Activated CD4-positive, alpha-beta T cell treated with anti-CD3 and anti-CD28 coated beads, Interleukin-2, Interleukin-6, amounts not matched to agents 100 ng/mL and 50 ng/mL, durations not matched to agents 16 hours and 8 hours (primary cell): ENCODE measurements at regions not wholly inside any gene's neighbourhood (a gene's known extent, or its start where the extent isn't known, plus 50 kb on each side); places are given as distances from the start of the nearest gene placed in this dataset.

ENCODE experiments used
- DNase-seq: peaks from one replicate; pipeline ENCODE4 v3.0.0-alpha.2; 2020

DNA sequence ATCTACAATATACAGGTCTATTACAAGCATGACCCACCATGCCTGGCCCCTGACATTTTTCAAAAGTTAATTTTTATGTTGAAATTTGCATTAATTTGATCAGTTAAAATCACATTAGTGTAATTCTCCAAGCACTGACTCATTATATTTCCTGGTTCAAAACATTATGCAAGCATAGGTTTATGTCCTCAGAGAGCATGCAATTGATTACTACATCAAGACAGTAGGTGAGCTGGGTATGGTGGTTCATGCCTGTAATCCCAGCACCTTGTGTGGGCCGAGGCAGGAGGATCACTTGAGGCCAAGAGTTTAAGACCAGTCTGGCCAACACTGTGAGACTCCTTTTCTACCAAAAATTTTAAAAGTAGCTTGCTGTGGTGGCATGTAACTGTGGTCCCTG is 248.8 kb upstream of the KLHL1 start:
- no peak for DNase-seq

DNA sequence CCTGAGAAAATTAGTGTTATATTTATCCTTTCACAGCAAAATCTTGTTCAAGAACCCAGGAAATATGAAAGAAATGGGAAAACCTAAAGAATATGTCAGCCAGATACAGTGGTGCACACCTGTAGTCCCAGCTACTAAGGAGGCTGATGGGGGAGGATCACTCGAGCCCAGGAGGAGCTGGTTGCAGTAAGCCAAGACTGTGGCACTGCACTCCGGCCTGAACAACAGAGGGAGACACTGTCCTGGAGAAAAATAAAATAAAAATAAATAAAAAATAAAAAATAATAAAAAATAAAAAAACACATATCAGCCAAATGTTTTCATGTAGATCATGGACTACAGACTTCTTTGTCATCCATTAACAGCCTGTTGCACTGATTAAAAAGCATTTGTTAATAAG is 244.8 kb upstream of the KLHL1 start:
- DNase-seq: no peak

DNA sequence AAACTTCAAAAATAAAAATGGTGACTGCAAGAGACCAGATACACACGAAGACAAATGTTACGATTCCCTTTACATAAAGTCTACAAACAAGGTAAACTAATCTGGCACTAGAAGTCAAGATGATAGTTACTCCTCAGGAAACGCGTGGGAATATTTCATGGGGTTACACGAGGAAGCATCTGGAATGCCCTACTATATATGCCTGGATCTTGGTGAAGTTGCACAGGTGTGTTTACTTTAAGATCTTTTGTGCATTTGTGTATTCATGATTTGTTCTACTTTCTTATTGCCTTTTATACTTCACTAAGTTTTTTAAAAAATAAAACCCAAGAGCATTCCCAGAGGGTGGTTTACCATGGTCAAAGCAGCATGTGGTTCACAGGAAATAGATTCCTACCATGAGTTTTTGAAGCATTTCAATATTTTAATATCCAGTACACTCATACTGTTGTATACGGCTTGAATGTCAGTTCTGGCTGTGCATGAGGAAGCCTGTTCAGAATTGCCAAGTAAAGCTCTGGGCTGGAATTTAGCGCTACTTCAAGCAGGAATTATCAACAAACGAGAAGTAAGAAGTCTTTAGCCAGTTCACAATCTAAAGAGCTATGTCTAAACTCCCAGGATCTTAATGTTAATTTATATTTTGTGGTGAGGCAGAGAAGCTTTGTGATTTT is 239.8 kb upstream of the KLHL1 start:
- no peak for DNase-seq

DNA sequence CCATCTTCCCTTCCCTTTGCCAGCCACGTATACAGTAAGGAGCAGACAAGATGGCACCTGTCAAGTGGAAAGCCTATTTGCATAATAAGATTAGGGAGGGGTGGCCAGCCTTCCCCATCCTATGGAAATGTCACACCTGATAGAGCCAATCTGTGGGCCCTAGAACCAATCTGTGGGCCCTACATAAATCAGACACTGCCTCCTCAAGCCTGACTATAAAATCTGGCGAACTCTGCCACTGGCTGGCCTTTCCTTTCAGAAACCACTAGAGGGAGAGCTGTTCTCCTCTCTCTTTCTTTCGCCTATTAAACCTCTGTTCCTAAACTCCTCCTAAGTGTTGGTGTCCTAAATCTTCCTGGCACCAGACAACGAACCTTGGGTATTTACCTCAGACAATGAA is 231.5 kb upstream of the KLHL1 start:
- no peak for DNase-seq

DNA sequence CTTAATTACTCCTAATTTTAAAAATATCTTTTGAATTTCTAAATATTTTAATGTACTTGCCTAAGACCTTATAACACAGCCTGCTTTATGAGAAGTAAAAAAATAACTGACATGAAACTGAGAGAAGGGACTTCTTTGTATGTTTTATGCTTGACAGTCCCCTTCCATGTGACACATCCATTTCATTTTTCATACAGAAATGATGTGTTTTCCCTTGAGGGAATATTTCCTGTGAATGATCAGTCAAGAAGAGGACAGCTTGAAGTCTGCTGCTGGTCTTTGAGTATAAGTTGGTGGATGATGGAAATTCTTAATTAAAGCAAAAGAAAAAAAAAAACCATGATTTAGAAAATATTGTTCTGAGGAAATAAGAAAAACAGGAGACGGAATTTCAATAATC is 230.4 kb upstream of the KLHL1 start:
- no peak for DNase-seq

DNA sequence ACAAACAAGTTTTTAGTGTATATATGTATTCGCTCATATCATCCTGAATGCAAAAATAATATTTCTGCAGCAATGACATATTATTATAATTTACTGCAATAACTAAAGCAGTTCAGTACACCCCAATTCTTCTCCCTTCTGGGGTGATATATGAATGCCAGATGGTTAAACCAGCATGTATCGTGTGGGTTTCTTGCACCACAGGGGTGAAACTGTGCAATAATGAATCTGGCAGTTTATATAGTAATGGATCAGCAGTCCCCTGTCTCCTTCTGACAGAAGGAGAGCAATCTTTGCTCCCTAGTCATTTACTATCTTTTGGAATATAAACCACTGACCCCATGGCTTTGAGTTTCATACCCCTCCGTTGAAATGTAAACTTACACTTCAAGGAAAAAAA is 228.6 kb upstream of the KLHL1 start:
- DNase-seq: no peak

- DNase-seq: no peak
Measured at GRCh38 chr13:70333752-70334151, 225.5 kb upstream of the KLHL1 start.

DNA sequence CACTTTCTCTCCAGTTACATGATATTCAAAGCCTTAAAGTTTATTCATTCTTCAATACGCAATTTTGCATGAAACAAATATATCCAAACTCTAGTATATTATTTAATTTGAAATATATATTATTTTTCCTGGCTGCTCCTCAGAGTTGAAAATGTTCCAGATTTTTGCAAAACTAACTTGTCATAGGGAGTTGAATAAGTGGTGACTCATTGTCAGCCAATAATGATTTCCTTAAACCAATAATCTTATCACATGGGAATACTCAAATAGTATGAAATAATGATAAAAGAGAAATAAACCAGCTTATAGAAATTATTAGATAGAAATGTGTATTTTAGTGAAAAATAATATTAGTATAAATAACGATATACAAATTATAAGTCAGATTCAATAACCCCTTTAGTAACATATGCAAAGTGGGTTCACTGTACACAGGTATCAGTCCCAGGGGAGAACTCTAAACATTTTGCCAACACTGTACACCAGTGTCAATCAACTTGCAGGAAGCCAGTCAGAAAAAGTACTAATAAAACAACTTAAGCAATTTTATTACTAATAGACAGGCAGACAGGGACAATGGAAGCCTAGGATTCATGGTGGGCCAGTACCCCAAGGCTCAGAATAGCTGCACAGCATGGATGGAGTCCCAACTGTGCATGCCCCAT is 222.6 kb upstream of the KLHL1 start:
- DNase-seq: no peak

- no peak for DNase-seq
Measured at GRCh38 chr13:70324519-70324918, 216.3 kb upstream of the KLHL1 start.

GRCh38 chr13:70311191-70311590 is 202.9 kb upstream of the KLHL1 start:
- no peak for DNase-seq

DNA sequence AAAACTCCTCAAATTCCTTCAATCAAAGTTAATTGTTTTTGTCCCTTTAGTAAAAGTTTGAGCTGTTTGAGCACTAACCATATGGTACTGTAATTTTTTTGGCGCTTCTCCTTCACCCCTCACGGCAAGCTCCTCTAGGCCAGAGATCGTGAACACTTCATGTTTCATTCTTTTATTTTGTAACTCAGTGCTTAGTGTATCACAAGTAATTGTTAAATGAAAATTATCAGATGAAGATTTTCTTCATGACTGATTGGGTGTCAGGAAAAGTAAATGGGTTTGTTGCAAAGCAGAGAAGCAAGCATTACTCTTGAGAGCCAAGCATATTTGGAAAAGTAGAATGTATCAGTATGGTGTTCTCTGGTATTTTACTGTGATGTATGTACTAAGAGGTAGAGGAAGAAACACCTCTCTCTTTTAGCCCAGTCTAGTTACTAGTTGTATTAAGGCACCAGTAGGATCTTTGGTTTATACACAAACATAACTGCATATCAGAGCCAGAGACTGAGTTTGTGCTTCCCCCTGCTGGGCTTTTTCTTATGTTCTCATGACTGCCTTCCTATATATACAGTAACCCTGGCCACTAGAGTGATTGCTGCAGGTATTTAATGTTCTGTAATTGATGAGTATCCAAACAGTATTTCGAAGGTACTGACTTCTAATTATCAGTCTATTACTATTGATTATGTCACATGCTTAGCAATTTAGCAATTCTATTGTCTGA is 202.3 kb upstream of the KLHL1 start:
- peak; percentile 1 for DNase-seq

DNA sequence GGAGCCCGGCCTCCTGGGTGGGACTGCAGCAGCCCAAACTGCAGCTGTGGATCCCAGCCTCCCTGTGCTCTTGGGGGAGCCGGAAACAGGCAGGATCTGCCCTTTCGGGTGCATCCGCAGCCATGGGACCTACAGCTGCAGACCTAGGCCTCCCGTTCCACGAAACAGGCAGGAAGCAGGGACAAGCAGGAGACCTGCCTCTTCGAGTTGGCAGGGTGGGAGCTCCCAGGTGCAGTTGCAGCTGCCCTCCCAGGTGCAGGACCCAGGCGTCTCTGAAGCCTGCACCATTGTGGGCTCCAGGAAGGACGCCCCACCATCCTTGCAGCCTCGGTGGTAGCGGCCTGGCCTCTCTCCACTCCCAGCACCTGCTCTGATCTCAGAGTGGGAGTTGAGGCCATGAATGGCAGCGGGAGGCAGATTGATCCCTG is 189.0 kb upstream of the KLHL1 start:
- no peak for DNase-seq

DNA sequence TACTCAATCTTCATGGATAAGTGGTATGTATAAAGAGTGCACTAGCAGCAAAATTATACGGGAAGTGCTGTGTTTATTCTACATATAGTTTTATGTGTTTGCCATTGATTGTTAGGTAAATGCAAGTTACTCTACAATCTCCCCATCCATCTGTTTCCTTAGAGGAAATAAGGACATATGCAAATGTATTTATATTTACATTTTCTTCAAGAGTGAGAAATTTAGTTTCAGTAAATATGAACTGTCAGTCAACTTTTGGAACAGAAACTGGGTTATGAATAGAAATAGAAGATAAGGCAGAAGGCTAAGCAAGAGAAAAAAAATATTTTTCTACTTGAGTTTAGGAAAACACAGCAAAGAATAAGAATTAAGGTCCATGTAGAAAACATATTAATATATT is 176.1 kb upstream of the KLHL1 start:
- DNase-seq: no peak

- DNase-seq: no peak
Measured at GRCh38 chr13:70275841-70276240, 167.6 kb upstream of the KLHL1 start.

DNA sequence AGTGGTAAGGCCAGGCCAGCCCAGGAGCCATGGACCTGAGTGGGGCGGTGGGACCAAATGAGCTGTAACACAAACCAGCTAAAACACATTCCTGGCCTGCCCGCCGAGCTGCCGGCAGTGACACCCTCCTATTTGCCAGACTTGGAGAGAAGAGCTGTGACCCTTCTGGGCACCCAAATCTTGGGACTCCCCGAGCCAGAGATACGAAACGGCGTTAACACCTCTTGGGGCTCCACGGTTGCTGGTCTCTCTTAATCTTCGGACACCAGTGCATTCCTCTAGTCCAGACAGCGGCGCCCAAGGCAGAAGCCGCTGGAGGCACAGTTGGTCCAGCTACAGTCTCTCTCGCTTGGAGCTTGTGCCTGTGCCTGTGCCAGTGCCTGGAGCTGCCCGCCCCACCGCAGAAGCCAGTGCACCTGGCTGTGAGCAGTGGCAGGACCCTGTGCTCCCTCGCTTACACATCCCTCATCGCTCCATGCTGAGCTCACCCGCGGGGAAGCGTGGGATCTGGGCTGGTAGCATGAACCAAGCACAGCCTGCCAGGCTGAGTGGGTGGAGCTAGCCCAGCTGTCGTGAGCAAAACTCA is 147.2 kb upstream of the KLHL1 start:
- DNase-seq: no peak

DNA sequence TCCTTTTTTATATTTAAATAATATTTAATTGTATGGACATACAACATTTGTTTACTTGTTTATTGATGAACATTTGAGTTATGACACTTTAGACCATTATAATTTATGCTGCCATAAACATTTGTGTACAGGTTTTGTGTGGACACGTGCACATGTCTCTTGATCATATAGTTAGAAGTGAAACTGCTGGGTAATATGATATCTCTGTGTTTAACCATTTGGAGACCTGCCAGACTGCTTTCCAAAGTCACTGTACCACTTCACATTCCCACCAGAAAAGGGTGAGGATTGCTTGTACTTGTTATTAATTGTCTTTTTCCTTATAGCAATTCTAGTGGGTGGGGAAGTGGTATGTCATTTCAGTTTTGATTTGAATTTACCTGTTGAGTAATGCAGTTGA is 145.6 kb upstream of the KLHL1 start:
- no peak for DNase-seq

DNA sequence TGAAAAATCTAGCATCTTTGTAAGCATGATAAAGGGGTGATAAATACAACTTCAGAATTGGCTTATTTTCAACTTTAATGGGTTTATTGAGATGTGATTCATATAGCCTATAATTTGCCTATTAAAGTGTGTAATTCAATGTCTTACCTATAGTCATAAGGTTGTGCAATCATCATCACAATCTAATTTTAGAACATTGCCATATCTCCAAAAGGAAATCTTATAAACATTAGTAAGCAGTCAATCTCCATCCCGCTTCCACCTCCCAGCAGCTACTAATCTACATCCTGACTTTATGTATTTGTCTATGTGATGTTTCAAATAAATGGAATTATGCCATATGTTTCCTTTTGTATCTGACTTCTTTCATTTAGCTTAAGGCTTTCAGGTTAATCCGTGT is 145.2 kb upstream of the KLHL1 start:
- DNase-seq: no peak

DNA sequence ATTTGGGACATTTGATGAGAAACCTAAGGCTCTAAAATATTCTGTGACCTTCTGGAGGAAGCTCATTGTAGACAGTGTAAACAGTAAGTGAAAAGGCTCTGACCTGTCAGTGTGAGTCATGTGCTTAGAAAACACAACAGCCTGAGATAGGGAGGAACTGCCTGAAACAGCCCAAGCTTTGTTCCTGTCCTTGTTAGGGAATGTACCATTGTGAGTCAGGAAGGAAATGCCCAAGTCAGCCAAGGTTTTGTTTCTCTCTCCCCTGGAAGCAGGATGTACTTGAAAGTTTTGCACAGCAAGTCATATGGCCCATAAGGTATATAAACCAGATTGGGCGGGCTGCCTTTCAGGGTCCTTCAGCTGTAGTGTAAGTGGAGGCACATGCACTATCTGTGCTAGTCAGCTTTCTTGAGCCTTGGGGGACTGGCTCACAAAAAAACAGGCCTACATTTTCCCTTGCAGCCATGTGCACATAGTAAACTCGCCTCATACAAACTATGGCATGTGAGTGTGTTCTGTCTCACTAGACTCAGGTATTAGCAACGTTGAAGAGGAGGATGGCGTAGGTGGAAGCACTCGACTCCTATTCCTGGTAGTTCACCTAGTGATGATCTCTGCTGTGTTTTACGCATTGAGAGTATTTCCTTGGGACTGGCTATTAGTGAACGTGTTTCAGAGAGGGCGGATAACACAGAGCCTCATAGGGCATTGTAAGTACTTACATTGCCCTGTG is 141.2 kb upstream of the KLHL1 start:
- DNase-seq: no peak

- no peak for DNase-seq
Measured at GRCh38 chr13:70237131-70237530, 128.9 kb upstream of the KLHL1 start.

- DNase-seq: no peak
Measured at GRCh38 chr13:70235565-70235964, 127.3 kb upstream of the KLHL1 start.

- no peak for DNase-seq
Measured at GRCh38 chr13:70223911-70224310, 115.7 kb upstream of the KLHL1 start.

- DNase-seq: no peak
Measured at GRCh38 chr13:70222926-70223325, 114.7 kb upstream of the KLHL1 start.

DNA sequence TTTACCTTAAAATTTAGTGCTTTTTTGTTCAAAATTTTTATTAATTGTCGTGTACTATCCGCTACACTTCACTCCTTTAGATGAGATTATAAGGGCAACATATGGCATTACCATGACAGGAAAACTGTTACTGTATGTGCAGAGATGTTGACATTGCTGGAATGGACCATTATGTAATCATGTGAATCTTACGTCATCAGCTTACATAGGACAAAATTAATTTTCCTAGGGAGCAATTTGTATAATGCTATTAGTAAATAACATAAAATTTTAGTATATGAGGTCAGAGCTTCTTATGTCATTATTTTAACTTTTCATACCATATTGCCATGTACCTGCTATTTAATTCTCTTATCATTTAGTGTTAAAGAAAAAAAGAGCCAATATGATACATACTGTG is 110.4 kb upstream of the KLHL1 start:
- DNase-seq: no peak
